GM19452 (cell line): ENCODE measurements at regions not wholly inside any gene's neighbourhood (a gene's known extent, or its start where the extent isn't known, plus 50 kb on each side); places are given as distances from the start of the nearest gene placed in this dataset.

ENCODE experiments used
- ATAC-seq: cut with Tn5 transposase; IDR thresholded peaks from one replicate; pipeline ENCODE4 v1.9.1; 2021; ENCODE audit not compliant: unreplicated experiment

GRCh38 chr17:12575641-12576040, 90.0 kb upstream of the MYOCD start:
- ATAC-seq: no peak

GRCh38 chr17:12579288-12579687, 86.4 kb upstream of the MYOCD start:
- no peak for ATAC-seq

GRCh38 chr17:12580640-12581039, 85.0 kb upstream of the MYOCD start:
- ATAC-seq: no peak

DNA sequence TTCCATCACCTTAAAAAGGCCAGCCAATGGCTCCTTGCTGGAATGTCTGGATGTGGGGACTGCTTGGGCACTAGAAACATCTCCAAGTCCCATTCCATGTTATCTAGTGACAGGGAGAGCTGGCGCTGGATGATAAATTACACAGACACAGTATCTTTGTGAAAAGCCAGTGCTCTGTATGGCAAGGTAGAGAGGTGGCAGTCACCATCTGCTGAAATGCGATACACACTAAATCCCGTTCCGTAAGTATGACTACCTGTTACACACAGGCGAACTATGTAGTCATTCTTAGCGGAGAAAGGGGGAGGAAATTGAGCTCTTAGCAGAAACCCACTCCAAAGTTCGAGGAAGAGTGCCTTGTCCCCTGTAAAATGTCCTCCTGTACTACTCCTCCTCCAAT, 81.0 kb upstream of the MYOCD start:
- ATAC-seq: no peak

DNA sequence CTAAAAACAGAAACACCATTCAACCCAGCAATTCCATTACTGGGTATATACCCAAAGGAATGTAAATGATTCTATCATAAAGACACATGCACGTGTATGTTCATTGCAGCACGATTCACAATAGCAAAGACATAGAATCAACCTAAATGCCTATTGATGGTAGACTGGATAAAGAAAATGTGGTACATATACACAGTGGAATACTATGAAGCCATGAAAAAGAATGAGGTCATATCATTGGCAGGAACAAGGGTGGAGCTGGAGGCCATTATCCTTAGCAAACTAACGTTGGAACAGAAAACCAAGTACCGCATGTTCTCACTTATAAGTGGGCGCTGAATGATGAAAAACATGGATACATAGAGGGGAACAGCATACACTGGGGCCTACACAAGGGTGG, 77.2 kb upstream of the MYOCD start:
- ATAC-seq: no peak

DNA sequence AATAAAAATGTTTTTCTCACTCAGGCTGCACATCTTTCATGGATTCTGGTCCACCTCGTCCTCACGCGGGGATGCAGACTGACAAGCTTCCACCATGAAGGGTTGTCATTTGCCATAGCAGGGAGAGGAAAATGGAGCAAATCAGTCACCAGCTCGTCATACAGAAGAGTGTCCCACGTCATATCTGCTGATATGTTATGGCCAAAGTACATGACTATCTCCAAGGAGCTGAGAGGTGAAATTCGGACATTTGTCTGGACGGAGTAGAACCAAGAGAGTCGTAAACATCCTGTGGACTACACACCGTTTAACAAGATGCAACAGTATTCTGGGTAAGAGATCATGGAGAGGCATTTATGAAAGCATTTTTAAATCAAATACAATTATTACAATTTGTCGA, 75.3 kb upstream of the MYOCD start:
- no peak for ATAC-seq

DNA sequence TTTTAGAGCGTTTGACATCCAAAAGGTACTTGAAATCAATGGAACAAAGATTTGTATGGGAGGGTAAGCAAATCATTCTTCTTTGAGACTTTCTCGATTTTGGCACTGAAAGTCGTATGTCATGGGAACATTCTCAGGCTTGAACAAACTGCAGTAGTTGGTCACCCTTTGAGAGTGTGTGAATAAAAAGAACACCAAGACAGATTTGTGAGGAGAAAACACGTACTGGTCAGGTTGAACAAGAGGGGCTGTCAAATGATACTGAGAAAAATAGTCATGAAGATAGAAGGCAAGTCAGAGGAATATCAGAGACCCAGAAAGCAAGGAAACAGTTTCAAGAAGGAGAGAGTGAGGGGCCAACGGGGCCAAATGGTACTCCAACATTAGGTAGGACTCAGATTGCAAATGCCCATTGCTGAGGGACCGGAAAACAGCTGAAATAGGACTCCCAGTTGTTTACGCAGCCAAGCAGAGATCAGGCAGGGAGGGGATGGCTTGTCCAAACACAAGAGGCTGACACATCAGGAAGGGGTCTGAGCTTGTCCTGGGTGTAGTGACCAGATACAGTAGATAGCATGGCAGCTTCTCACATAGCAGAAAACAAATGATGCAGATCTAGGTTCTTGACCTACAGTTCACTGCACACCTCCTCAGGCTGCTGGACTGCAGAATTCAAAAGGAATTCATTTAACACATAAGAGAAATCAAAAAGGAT, 74.5 kb upstream of the MYOCD start:
- no peak for ATAC-seq

DNA sequence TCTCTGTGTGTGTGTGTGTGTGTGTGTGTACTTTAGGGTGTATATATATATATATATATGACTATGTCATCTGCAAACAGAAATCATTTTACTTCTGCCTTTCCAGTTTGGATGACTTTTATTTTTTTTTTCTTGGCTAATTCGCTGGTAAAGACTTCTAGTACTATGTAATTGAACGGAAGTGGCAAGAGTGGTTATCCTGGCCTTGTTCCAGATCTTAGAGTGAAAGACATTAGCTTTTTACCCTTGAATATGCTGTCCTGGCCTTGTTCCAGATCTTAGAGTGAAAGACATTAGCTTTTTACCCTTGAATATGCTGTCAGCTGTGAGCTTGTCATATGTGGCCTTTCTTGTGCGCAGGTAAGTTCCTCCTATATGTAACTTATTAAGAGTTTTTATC, 72.7 kb upstream of the MYOCD start:
- no peak for ATAC-seq

DNA sequence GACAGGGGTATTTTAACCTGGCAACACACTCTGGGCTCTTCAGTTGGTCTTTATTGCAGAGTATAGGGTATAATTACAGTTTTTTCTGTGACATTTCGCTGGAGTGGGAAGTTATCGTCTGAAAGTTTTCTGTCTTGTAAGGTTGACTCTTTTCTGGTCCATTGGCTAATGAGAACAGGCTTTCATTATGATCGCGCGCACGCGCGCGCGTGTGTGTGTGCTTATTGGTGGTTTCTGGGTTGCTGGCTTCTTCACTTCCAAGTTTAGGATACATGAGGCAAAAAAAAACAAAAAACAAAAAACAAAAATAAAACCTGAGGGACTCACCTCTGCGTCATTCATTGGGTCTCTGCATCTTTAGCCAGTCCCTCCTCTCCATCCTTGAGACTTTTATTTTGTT, 68.7 kb upstream of the MYOCD start:
- no peak for ATAC-seq

- ATAC-seq: no peak
These were observed 67.8 kb upstream of the MYOCD start for GRCh38 chr17:12597895-12598294.

DNA sequence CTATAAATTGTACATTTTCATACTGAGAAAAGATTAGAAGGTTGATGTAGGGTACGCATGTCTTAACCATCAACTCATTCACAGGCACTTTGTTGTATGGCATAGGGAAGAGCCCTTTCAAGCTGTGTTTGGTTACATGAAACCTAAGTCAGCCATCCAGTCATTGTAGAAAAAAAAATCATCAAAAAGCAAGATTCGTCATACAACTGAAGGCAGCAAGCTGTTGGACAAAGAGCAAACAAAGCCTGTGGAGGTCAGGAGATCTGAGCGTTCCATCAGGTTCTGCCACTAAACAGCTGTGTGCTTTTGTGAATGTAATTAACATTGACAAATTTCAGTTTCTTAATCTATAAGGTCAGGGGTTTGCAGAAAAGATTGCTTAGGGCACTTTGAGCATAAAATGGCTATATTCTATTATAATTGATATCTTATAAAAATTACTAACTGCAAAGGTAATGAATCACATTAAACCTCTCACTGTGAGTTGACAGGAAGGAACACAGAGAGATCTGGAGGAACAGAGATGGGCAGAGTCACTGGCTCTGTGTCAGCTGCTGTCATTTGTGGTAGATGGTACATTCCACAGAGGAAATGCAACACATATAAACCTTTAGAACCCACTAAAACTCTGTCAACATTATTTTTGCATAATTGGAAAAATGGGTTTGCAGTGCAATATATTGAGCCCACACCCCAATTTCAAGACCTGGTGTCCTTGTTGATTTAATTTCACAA, 66.3 kb upstream of the MYOCD start:
- ATAC-seq: no peak

DNA sequence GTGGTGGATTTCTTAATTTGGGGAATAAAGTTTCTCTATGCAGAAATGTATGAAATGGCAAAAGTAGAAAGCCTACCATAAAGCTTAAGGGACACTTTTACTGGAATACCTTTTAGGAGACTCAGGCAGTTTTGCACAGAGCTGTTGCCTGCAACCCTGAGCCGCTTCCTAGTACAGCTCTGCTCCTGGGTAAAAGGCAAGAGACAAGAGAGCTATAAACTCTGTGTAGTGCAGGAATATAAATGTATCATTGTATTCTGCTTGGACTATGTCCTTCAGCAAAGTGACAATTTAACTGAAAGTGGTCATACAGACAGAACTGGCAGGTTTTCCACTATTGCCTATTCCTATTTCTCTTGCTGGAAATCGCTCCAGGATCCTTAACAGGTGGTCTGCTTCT, 65.3 kb upstream of the MYOCD start:
- ATAC-seq: no peak

GRCh38 chr17:12603566-12603965, 62.1 kb upstream of the MYOCD start:
- no peak for ATAC-seq

GRCh38 chr17:12605222-12605621, 60.5 kb upstream of the MYOCD start:
- no peak for ATAC-seq

DNA sequence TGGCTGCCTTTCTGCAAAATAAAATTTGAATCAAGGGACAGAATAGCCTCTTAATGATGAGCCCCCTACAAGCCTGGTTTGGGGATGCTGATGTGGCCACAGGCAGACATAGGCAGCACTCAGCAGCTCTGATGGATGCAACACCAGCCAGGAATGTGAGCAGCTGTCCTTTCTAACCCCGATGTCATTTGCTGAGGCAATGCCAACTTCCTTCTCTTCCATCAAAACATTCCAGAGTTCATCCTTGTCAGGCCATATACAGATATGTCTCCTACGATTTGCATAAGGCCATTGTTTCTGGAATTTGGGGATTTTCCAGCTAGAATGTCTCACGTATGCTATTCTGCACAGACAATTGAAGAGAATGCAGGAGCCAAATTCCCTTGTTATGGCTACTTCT, 52.1 kb upstream of the MYOCD start:
- no peak for ATAC-seq
